ENCODE measurements at regions not wholly inside any gene's neighbourhood (a gene's known extent, or its start where the extent isn't known, plus 50 kb on each side); places are given as distances from the start of the nearest gene placed in this dataset.
"Not testable (repeated sequence)": the region's sequence is repeated elsewhere in the genome, so short reads cannot be mapped to it uniquely, and the experiment has no call there.

GRCh38 chr21:41570791-41571355 is 62.9 kb upstream of the TMPRSS2 start:
- peak overlapping the region; percentile 18 for H3K4me3 Mint-ChIP-seq
- peaks cover 34% of the 10 kb centered on the region for H3K27me3 Mint-ChIP-seq
- peaks cover 14% of the 10 kb centered on the region for H3K4me1 Mint-ChIP-seq
- no peaks in the 10 kb centered on the region for H3K36me3 Mint-ChIP-seq
- no peak overlapping the region for H3K27ac Mint-ChIP-seq
- H3K9me3 Mint-ChIP-seq: peaks cover 6% of the 10 kb centered on the region
- ATAC-seq: peak; percentile 87

DNA sequence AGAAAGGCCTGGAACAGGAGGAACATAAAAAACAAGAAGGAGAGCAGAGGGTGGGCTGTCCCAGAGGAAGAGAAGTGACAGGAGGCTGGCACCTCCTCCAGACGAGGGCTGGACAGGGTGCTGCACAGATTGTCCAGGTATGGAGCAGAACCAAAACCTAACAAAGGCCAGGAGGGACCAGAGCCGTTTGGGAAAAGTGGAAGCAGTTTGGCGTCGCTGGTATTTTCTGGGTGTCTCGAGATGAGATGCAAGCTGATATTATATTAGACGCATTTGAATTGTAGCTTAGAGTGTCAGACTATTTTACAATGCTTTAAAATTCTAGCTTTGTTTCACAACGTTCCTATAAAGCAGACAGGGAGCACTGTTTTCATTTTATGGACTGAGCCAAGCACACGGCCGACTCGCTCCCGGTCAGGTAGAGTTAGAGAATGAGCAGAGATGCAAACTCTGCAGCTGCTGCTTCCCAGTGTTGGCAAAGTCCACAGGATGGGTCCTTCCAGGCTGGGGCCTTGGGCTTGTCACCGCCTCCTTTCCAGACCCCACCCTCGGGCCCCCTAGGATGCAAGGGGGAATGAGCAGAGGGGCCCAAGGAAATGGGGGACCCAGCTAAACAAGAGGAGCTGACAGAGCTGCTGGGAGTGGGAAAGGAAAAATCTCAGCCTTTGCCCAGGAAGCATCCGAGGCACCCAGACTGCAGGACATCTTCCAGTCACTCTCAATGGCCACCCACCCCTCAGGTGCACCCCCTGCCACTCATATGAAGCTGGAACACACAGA is 60.8 kb upstream of the TMPRSS2 start:
- Mint-ChIP-seq H3K9me3 (peaks cover 6% of the 10 kb centered on the region), H3K4me3 (no peak overlapping the region), H3K36me3 (no peaks in the 10 kb centered on the region), H3K27ac (no peak overlapping the region), H3K27me3 (peaks cover 45% of the 10 kb centered on the region), H3K4me1 (peaks cover 21% of the 10 kb centered on the region)
- ATAC-seq: no peak

GRCh38 chr21:41567901-41568510 is 60.0 kb upstream of the TMPRSS2 start:
- Mint-ChIP-seq H3K36me3 (no peaks in the 10 kb centered on the region), H3K9me3 (peaks cover 6% of the 10 kb centered on the region), H3K27ac (no peak overlapping the region), H3K27me3 (peaks cover 53% of the 10 kb centered on the region), H3K4me3 (no peak overlapping the region), H3K4me1 (peaks cover 21% of the 10 kb centered on the region)
- no peak for ATAC-seq

DNA sequence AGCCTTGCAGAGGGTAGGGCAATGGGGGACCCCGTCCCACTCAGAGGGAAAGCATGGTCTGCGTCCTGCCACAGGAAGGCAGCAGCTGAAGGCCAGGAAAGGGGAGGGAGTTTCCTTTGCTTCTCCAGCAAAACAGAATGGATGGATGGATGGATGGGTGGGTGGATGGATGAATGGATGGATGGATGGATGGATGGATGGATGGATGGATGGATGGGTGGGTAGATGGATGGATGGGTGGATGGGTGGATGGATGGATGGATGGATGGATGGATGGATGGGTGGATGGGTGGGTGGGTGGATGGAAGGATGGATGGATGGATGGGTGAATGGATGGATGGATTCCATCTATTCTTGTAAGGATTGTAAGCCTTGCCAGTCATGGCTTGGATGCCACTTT is 59.3 kb upstream of the TMPRSS2 start:
- not testable (repeated sequence) for ATAC-seq, H3K27ac Mint-ChIP-seq, H3K9me3 Mint-ChIP-seq, H3K4me3 Mint-ChIP-seq, H3K36me3 Mint-ChIP-seq
- peaks cover 21% of the 10 kb centered on the region for H3K4me1 Mint-ChIP-seq
- peaks cover 61% of the 10 kb centered on the region for H3K27me3 Mint-ChIP-seq

DNA sequence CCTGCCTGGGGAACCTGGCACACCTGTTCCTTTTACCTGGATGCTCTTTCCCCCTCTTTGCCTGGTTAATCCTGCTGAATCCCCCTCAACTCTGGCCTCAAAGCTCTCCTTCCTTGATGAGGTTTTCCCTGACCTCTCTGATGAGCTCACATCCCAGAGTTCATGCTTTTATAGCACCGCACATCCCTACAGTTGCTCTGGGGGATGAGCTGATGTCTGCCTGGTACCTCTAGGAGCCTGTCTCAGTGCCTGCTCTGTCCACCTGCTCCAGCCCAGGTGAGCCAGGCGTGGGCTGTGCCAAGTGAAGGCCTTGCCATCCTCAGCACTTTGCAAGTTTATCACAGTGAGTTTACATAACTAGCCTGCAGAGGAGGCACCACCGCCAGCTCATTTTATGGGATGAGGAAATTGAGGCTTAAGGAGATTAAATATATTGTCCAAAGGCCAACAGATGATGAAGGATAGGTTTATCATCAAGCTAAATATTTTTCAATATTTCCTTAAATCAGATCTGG is 58.6 kb upstream of the TMPRSS2 start:
- Mint-ChIP-seq H3K36me3 (no peaks in the 10 kb centered on the region), H3K4me3 (no peak overlapping the region), H3K9me3 (no peaks in the 10 kb centered on the region), H3K27ac (no peak overlapping the region), H3K4me1 (peaks cover 21% of the 10 kb centered on the region), H3K27me3 (peaks cover 67% of the 10 kb centered on the region)
- ATAC-seq: no peak

DNA sequence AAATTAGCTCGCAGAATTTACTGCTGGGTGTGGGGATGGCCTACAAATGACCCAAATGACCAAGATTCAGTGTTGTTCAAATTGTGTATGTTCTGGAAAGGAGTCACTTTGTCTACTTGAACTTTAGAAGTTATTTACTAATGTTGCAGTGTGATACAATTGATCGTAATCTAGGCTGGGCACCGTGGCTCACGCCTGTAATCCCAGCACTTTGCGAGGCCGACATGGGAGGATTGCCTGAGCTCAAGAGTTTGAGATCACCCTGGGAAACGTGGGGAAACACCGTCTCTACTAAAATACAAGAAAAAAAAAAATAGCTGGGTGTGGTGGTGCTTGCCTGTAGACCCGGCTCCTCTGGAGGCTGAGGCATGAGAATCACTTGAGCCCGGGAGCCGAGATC is 57.6 kb upstream of the TMPRSS2 start:
- Mint-ChIP-seq H3K9me3 (no peaks in the 10 kb centered on the region), H3K4me3 (no peak overlapping the region), H3K27me3 (peaks cover 75% of the 10 kb centered on the region), H3K36me3 (no peaks in the 10 kb centered on the region), H3K27ac (no peak overlapping the region), H3K4me1 (peaks cover 14% of the 10 kb centered on the region)
- ATAC-seq: no peak

DNA sequence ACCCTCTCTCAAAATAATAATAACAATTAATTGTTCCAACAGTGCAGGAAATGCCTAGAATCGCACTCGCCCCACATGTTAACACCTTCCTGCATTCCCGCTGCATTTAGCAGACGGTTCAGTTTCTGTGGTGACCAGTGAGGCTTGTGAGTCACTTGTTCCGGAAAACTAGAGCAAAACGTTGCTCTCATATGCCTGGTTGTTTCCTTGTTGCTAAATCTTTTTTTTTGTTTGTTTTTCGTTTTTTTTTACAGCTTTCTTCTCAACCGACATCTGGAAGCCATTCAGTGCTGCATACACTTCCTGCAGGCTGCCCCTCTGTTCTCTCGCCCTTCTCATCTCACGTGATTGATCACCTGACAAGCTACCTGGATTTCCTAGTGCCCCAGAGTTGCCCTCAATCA is 56.9 kb upstream of the TMPRSS2 start:
- Mint-ChIP-seq H3K4me1 (peaks cover 10% of the 10 kb centered on the region), H3K9me3 (no peaks in the 10 kb centered on the region), H3K27ac (no peak overlapping the region), H3K36me3 (no peaks in the 10 kb centered on the region), H3K4me3 (no peak overlapping the region), H3K27me3 (peaks cover 75% of the 10 kb centered on the region)
- no peak for ATAC-seq

- Mint-ChIP-seq H3K27me3 (peaks cover 68% of the 10 kb centered on the region), H3K4me1 (peaks cover 15% of the 10 kb centered on the region), H3K4me3 (no peak overlapping the region), H3K27ac (no peak overlapping the region), H3K9me3 (no peaks in the 10 kb centered on the region), H3K36me3 (no peaks in the 10 kb centered on the region)
- no peak for ATAC-seq
These were observed 54.4 kb upstream of the TMPRSS2 start for GRCh38 chr21:41562101-41563000.

- no peak for ATAC-seq
- Mint-ChIP-seq H3K4me1 (peaks cover 15% of the 10 kb centered on the region), H3K36me3 (no peaks in the 10 kb centered on the region), H3K27me3 (peaks cover 68% of the 10 kb centered on the region), H3K9me3 (no peaks in the 10 kb centered on the region), H3K4me3 (no peak overlapping the region), H3K27ac (no peak overlapping the region)
These were observed 53.7 kb upstream of the TMPRSS2 start for GRCh38 chr21:41561701-41562100.

- no peak for ATAC-seq
- Mint-ChIP-seq H3K27ac (no peak overlapping the region), H3K36me3 (no peaks in the 10 kb centered on the region), H3K4me3 (no peak overlapping the region), H3K4me1 (peaks cover 15% of the 10 kb centered on the region), H3K27me3 (peaks cover 67% of the 10 kb centered on the region), H3K9me3 (no peaks in the 10 kb centered on the region)
These were observed 52.8 kb upstream of the TMPRSS2 start for GRCh38 chr21:41560661-41561158.

DNA sequence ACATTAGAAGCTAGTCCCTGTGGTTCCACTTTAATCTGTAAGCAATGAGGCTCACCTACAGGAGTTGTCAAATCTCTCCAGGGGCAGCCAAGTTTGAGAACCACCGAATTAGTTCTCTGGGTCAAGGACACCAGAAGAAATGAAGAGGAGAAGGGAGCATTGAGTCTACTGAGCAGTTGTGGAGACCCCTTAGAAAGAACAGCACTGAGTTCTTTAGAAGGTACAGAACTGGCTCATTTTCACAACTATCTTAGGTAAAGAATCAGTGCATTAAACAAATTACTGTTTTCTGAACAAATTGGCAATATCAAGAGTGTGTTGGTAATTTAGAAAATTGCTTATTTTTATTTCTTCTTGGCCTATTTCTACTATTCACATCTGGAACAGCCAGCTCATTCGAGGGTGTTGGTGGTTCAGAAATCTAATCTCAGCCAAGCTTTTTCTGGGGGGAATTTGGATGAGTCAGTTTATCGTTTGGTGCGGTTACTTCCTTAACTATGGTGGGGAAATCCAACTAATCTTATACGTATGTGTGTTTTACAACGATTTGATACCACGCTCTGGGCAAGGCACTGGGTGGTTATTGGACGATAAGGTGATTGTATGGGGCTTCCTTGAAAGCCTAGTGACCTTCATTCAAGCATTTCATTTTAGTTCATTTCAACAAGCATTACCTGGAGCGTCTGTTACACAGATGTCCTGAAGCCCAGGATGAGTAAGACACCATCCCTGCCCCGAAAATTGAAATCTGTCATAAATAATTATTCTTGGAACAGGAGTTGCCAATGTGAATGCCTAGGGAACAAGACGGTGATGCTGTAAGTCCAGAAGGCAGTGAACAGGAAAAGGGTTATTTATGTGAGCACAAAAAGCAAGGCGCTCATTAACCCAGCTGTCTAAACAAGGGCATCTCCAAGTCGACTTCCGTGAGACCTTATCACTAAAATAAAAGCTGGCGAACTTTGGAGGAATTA is 52.0 kb upstream of the TMPRSS2 start:
- peak; percentile 67 for ATAC-seq
- Mint-ChIP-seq H3K9me3 (no peaks in the 10 kb centered on the region), H3K27me3 (peaks cover 61% of the 10 kb centered on the region), H3K4me3 (no peak overlapping the region), H3K36me3 (no peaks in the 10 kb centered on the region), H3K27ac (no peak overlapping the region), H3K4me1 (peaks cover 11% of the 10 kb centered on the region)

GRCh38 chr21:41558842-41559241 is 50.9 kb upstream of the TMPRSS2 start:
- H3K27ac Mint-ChIP-seq: no peak overlapping the region
- peaks cover 57% of the 10 kb centered on the region for H3K27me3 Mint-ChIP-seq
- no peaks in the 10 kb centered on the region for H3K9me3 Mint-ChIP-seq
- no peaks in the 10 kb centered on the region for H3K36me3 Mint-ChIP-seq
- H3K4me3 Mint-ChIP-seq: no peak overlapping the region
- peaks cover 9% of the 10 kb centered on the region for H3K4me1 Mint-ChIP-seq
- no peak for ATAC-seq

DNA sequence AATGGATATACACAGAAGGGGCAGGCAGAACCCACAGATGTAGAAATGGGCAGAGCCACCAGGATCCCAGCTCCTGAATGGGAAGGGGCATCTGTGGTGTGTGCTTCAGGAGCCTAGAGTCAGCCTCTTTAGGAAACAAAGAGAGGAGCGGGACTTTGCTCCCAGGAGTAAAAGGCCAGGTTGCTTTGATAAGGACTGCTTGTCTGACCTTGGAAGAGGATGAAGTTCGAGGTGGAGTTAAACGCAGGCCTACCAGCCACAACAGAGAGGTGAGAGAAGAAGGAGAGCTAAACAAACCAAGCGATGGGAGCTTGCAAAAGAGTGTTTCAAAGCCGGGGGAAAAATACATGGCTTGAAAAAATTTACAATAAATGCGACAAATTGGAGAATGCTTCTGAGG is 49.9 kb upstream of the TMPRSS2 start:
- Mint-ChIP-seq H3K36me3 (no peaks in the 10 kb centered on the region), H3K4me3 (no peak overlapping the region), H3K9me3 (no peaks in the 10 kb centered on the region), H3K27ac (no peak overlapping the region), H3K27me3 (peaks cover 47% of the 10 kb centered on the region), H3K4me1 (peaks cover 9% of the 10 kb centered on the region)
- no peak for ATAC-seq

Measured in stimulated activated memory B cell treated with anti-CD40 and anti-IgM and Interleukin-4, amounts not matched to agents 10 μg/mL and 1 μg/mL and 100 μg/mL, for 72 hours (primary cell).